ENCODE measurements at regions not wholly inside any gene's neighbourhood (a gene's known extent, or its start where the extent isn't known, plus 50 kb on each side); places are given as distances from the start of the nearest gene placed in this dataset.

GRCh38 chr6:78554341-78554740 lies 313.0 kb upstream of the IRAK1BP1 start:
- TF ChIP-seq, protein P1, sequence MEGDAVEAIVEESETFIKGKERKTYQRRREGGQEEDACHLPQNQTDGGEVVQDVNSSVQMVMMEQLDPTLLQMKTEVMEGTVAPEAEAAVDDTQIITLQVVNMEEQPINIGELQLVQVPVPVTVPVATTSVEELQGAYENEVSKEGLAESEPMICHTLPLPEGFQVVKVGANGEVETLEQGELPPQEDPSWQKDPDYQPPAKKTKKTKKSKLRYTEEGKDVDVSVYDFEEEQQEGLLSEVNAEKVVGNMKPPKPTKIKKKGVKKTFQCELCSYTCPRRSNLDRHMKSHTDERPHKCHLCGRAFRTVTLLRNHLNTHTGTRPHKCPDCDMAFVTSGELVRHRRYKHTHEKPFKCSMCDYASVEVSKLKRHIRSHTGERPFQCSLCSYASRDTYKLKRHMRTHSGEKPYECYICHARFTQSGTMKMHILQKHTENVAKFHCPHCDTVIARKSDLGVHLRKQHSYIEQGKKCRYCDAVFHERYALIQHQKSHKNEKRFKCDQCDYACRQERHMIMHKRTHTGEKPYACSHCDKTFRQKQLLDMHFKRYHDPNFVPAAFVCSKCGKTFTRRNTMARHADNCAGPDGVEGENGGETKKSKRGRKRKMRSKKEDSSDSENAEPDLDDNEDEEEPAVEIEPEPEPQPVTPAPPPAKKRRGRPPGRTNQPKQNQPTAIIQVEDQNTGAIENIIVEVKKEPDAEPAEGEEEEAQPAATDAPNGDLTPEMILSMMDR (IDR thresholded peaks at IDR 0.05), result no peak
- TF ChIP-seq POLR2A (IDR thresholded peaks at IDR 0.05), result no peak
